Mesenchymal stem cell (in vitro differentiated cells and primary cell): ENCODE measurements at regions not wholly inside any gene's neighbourhood (a gene's known extent, or its start where the extent isn't known, plus 50 kb on each side); places are given as distances from the start of the nearest gene placed in this dataset.
"Not testable (repeated sequence)": the region's sequence is repeated elsewhere in the genome, so short reads cannot be mapped to it uniquely, and the experiment has no call there.

Experiments
- DNase-seq: peaks from one replicate; pipeline ENCODE4 v3.0.0-alpha.2; 2013
- H2AFZ ChIP-seq: one replicate; pipeline ENCODE4 v1.6.1; 2013; ENCODE audit warnings: low read depth, mild to moderate bottlenecking, control low read depth, inconsistent platforms, low read length, moderate library complexity
- H2AK5ac ChIP-seq: 2 replicates; pipeline ENCODE4 v1.6.1; 2013; ENCODE audit warnings: low read length, moderate library complexity, mild to moderate bottlenecking, inconsistent platforms; ENCODE audit not compliant: severe bottlenecking
- H2BK120ac ChIP-seq: one replicate; pipeline ENCODE4 v1.6.1; 2013; ENCODE audit warnings: low read depth, mild to moderate bottlenecking, inconsistent platforms, low read length, moderate library complexity
- H2BK12ac ChIP-seq, 2 experiments: one replicate each; pipeline ENCODE4 v1.6.1; 2013; ENCODE audit warnings: inconsistent platforms in 2 of 2, low read length in 2 of 2, mild to moderate bottlenecking in 2 of 2, moderate library complexity in 2 of 2, control low read depth in 1 of 2
- H2BK15ac ChIP-seq: one replicate; pipeline ENCODE4 v1.6.1; 2013; ENCODE audit warnings: mild to moderate bottlenecking, low read depth, inconsistent platforms; ENCODE audit not compliant: poor library complexity, severe bottlenecking
- H2BK5ac ChIP-seq: 2 replicates; pipeline ENCODE4 v1.6.1; 2013; ENCODE audit warnings: low read depth, mild to moderate bottlenecking, low read length, control low read depth, inconsistent platforms; ENCODE audit not compliant: poor library complexity, severe bottlenecking
- H3K14ac ChIP-seq, 2 experiments: one replicate each; pipeline ENCODE4 v1.6.1; 2013; ENCODE audit warnings: inconsistent platforms in 2 of 2, low read length in 2 of 2, control low read depth in 1 of 2, mild to moderate bottlenecking in 1 of 2, moderate library complexity in 1 of 2
- H3K18ac ChIP-seq, 2 experiments: one replicate each; pipeline ENCODE4 v1.6.1; 2013; ENCODE audit warnings: inconsistent platforms in 2 of 2, low read length in 2 of 2, control low read depth in 1 of 2, low read depth in 1 of 2, mild to moderate bottlenecking in 1 of 2
- H3K23ac ChIP-seq, 2 experiments: one replicate each; pipeline ENCODE4 v1.6.1; 2013; ENCODE audit warnings: inconsistent platforms in 2 of 2, low read length in 2 of 2, mild to moderate bottlenecking in 2 of 2, moderate library complexity in 2 of 2, control low read depth in 1 of 2
- H3K27ac ChIP-seq: 2 replicates; pipeline ENCODE4 v1.5.1; 2013; ENCODE audit warnings: mild to moderate bottlenecking, moderate library complexity, low read length, control low read depth, inconsistent platforms; ENCODE audit not compliant: poor library complexity, severe bottlenecking
- H3K27me3 ChIP-seq, 2 experiments: 2 replicates each; pipeline versions ENCODE4 v1.6.1 to v1.7.0; 2013; ENCODE audit warnings: low read length in 2 of 2, mild to moderate bottlenecking in 2 of 2, moderate library complexity in 2 of 2, control low read depth in 1 of 2, inconsistent platforms in 1 of 2; ENCODE audit not compliant: control insufficient read depth in 1 of 2, insufficient read depth in 1 of 2
- H3K36me3 ChIP-seq, 2 experiments: 2 replicates each; pipeline versions ENCODE4 v1.6.1 to v1.7.0; 2013; ENCODE audit warnings: low read length in 2 of 2, control low read depth in 1 of 2, inconsistent platforms in 1 of 2, low read depth in 1 of 2, mild to moderate bottlenecking in 1 of 2; ENCODE audit not compliant: insufficient read depth in 2 of 2, control insufficient read depth in 1 of 2
- H3K4ac ChIP-seq, 2 experiments: one replicate each; pipeline ENCODE4 v1.6.1; 2013; ENCODE audit warnings: inconsistent platforms in 2 of 2, low read length in 2 of 2, mild to moderate bottlenecking in 2 of 2, moderate library complexity in 2 of 2, control low read depth in 1 of 2, low read depth in 1 of 2
- H3K4me1 ChIP-seq: 2 replicates; pipeline ENCODE4 v1.6.1; 2013; ENCODE audit warnings: low read depth, low read length, control low read depth; ENCODE audit not compliant: control insufficient read depth, insufficient read depth
- H3K4me2 ChIP-seq: 2 replicates; pipeline ENCODE4 v1.6.1; 2013; ENCODE audit warnings: low read length, mild to moderate bottlenecking, inconsistent platforms; ENCODE audit not compliant: poor library complexity, severe bottlenecking
- H3K4me3 ChIP-seq, 2 experiments: 2 replicates each; pipeline versions ENCODE4 v1.5.1 to v1.7.0; 2013; ENCODE audit warnings: low read length in 2 of 2, mild to moderate bottlenecking in 2 of 2, control low read depth in 1 of 2, low read depth in 1 of 2; ENCODE audit not compliant: insufficient read depth in 1 of 2
- H3K79me1 ChIP-seq: replicated peaks from 2 replicates; pipeline ENCODE4 v1.6.1; 2013; ENCODE audit warnings: mild to moderate bottlenecking, control low read depth, low read length, inconsistent platforms; ENCODE audit not compliant: poor library complexity, severe bottlenecking
- H3K9ac ChIP-seq: 2 replicates; pipeline ENCODE4 v1.7.0; 2013; ENCODE audit warnings: mild to moderate bottlenecking, low read length, moderate library complexity
- H3K9me3 ChIP-seq: 2 replicates; pipeline ENCODE4 v1.7.0; 2013; ENCODE audit warnings: mild to moderate bottlenecking, low read length; ENCODE audit not compliant: control insufficient read depth
- H4K8ac ChIP-seq: one replicate; pipeline ENCODE4 v1.6.1; 2013; ENCODE audit warnings: inconsistent platforms, mild to moderate bottlenecking, low read length, moderate library complexity
- H4K91ac ChIP-seq: one replicate; pipeline ENCODE4 v1.6.1; 2013; ENCODE audit warnings: mild to moderate bottlenecking, low read length, inconsistent platforms
- WGBS: methylation state at CpG from one replicate; pipeline ENCODE4 v1.1.7; 2013; ENCODE audit warnings: mixed read lengths; 5-methylcytosine and 5-hydroxymethylcytosine counted together

DNA sequence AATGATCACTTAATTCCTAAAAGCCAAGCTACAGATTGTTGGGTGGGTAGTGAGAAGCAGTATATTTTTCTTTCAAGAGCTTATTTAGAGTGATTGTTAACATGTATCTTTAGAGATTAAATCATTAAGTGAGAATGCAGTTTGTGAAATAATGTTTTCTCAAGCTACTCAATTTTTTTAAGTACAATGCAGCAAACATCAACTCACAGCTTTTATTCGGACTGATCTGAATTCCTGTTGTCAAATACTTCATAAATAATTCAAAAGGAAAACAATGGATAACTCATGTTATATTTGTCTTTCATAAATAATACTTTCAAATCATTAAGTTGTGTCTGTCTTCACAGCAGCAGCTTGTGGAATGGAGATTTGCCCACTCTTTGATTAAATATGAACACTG lies 271.1 kb upstream of the DEPDC1 start:
- H3K4me1 ChIP-seq, result no peaks in the 10 kb centered on the region
- no peak overlapping the region for H2BK120ac ChIP-seq
- H3K9ac ChIP-seq, result no peak overlapping the region
- no peak for DNase-seq
- no peak overlapping the region for H4K91ac ChIP-seq
- H3K4me3 ChIP-seq, result no peak overlapping the region
- H3K18ac ChIP-seq, result no peak overlapping the region
- no peak overlapping the region for H4K8ac ChIP-seq
- WGBS, result no CpG with 5 or more reads among the region's 1 CpG
- no peaks in the 10 kb centered on the region for H3K36me3 ChIP-seq
- H3K27ac ChIP-seq, result no peak overlapping the region
- H2AK5ac ChIP-seq, result no peak overlapping the region
- no peak overlapping the region for H2AFZ ChIP-seq
- H3K4ac ChIP-seq, result no peak overlapping the region
- H3K79me1 ChIP-seq, result no peaks in the 10 kb centered on the region
- H2BK12ac ChIP-seq, result no peak overlapping the region
- no peak overlapping the region for H3K14ac ChIP-seq
- no peak overlapping the region for H3K4me2 ChIP-seq
- H3K9me3 ChIP-seq, result peaks cover 9% of the 10 kb centered on the region
- no peak overlapping the region for H2BK15ac ChIP-seq
- no peaks in the 10 kb centered on the region for H3K27me3 ChIP-seq
- H2BK5ac ChIP-seq, result no peak overlapping the region
- no peak overlapping the region for H3K23ac ChIP-seq

DNA sequence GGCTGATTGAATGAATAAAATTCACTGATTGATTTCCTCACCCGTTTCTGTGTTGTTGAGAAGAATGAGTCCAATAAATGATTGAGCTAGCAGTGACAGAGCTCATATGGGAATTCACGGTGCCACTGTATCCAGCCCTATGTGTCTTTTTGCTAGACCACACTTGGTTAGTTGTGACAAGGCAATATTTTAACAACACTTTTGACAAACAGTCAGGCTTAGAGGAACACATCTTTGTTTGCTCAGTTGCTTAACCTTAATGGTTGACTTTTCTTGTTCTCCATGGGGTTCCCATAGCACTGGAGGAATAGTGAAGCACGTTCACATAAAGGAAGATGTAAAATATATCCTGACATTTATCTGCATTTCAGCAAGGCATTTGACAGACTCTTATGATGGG lies 273.9 kb upstream of the DEPDC1 start:
- no peak overlapping the region for H2AK5ac ChIP-seq
- no peak overlapping the region for H3K27ac ChIP-seq
- DNase-seq, result no peak
- no peak overlapping the region for H2AFZ ChIP-seq
- no peak overlapping the region for H4K8ac ChIP-seq
- H3K4me1 ChIP-seq, result no peaks in the 10 kb centered on the region
- H2BK15ac ChIP-seq, result no peak overlapping the region
- no peak overlapping the region for H3K4me2 ChIP-seq
- peaks cover 8% of the 10 kb centered on the region for H3K9me3 ChIP-seq
- no peaks in the 10 kb centered on the region for H3K27me3 ChIP-seq
- no peak overlapping the region for H3K4me3 ChIP-seq
- no peak overlapping the region for H3K9ac ChIP-seq
- H3K4ac ChIP-seq, result no peak overlapping the region
- no peak overlapping the region for H3K14ac ChIP-seq
- H3K79me1 ChIP-seq, result no peaks in the 10 kb centered on the region
- WGBS, result 76% methylated on average over 2 of the region's 3 CpGs
- no peak overlapping the region for H3K23ac ChIP-seq
- H3K18ac ChIP-seq, result no peak overlapping the region
- H2BK120ac ChIP-seq, result no peak overlapping the region
- H2BK5ac ChIP-seq, result no peak overlapping the region
- no peaks in the 10 kb centered on the region for H3K36me3 ChIP-seq
- H4K91ac ChIP-seq, result no peak overlapping the region
- no peak overlapping the region for H2BK12ac ChIP-seq

DNA sequence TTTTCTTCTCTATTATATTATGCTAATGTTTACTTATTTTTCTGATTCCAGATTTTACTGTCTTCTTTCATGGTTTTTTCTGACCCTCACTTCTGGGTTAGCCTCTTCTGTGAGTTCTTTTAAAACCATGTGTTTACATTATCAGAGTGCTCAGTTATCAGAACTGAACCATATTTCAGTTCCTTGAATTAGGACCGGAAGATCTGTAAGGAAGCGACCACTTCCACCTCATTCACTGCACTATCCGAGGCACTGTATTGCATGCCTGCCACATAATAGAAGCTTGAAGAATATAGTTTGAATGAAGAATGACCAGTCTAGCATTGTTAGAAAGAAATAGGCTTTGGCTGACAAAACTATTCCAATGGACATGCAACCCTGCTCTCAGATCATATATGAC lies 281.0 kb upstream of the DEPDC1 start:
- Histone ChIP-seq H3K18ac (no peak overlapping the region), H3K9ac (no peak overlapping the region), H3K4me2 (no peak overlapping the region), H2BK120ac (no peak overlapping the region), H3K9me3 (peaks cover 26% of the 10 kb centered on the region), H2BK15ac (no peak overlapping the region), H3K79me1 (no peaks in the 10 kb centered on the region), H3K14ac (no peak overlapping the region), H3K4me1 (no peaks in the 10 kb centered on the region), H2BK12ac (no peak overlapping the region), H2AFZ (no peak overlapping the region), H2AK5ac (no peak overlapping the region), H3K36me3 (no peaks in the 10 kb centered on the region), H3K27me3 (no peaks in the 10 kb centered on the region), H3K4me3 (no peak overlapping the region), H3K23ac (no peak overlapping the region), H3K27ac (no peak overlapping the region), H4K8ac (no peak overlapping the region), H3K4ac (no peak overlapping the region), H2BK5ac (no peak overlapping the region), H4K91ac (no peak overlapping the region)
- DNase-seq, result no peak
- WGBS, result 83% methylated on average over 2 of the region's 3 CpGs

DNA sequence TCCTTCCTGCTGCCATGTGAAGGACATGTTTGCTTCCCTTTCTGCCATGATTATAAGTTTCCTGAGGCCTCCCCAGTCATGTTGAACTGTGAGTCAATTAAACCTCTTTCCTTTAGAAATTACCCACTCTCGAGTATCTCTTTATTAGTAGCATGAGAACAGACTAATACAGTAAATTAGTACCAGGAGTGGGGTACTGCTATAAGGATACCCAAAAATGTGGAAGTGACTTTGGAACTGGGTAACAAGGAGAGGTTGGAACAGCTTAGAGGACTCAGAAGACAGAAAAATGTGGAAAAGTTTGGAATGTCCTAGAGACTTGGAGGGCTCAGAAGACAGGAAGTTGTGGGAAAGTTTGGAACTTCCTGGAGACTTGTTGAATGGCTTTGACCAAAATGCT lies 283.0 kb upstream of the DEPDC1 start:
- WGBS, result no CpG with 5 or more reads among the region's 1 CpG
- H3K79me1 ChIP-seq, H2BK120ac ChIP-seq, H2BK15ac ChIP-seq, H4K8ac ChIP-seq, H3K4me2 ChIP-seq, H2BK5ac ChIP-seq, H3K9ac ChIP-seq, H3K4me3 ChIP-seq, H2BK12ac ChIP-seq, DNase-seq, H3K27me3 ChIP-seq, H3K18ac ChIP-seq, H3K14ac ChIP-seq, H3K4me1 ChIP-seq, H3K27ac ChIP-seq, H3K4ac ChIP-seq, H4K91ac ChIP-seq, H3K23ac ChIP-seq, H2AK5ac ChIP-seq, H3K36me3 ChIP-seq, H2AFZ ChIP-seq: not testable (repeated sequence)
- H3K9me3 ChIP-seq, result peaks cover 26% of the 10 kb centered on the region
